ENCODE measurements at regions not wholly inside any gene's neighbourhood (a gene's known extent, or its start where the extent isn't known, plus 50 kb on each side); places are given as distances from the start of the nearest gene placed in this dataset.

GRCh38 chrX:940691-941090 is 271.8 kb downstream of the CRLF2 start:
- H3K4me2 ChIP-seq (ENCODE audit: low read length): no peak overlapping the region
- Mint-ChIP-seq H3K27ac (ENCODE audit: unreplicated experiment) (no peak overlapping the region), H3K4me1 (ENCODE audit: low read depth, unreplicated experiment) (no peaks in the 10 kb centered on the region), H3K36me3 (ENCODE audit: low read depth, unreplicated experiment) (no peaks in the 10 kb centered on the region), H3K4me3 (ENCODE audit: unreplicated experiment) (no peak overlapping the region), H3K27me3 (ENCODE audit: low read depth, unreplicated experiment) (no peaks in the 10 kb centered on the region), H3K9me3 (ENCODE audit: unreplicated experiment) (peaks cover 6% of the 10 kb centered on the region)
- H4K20me1 ChIP-seq (ENCODE audit: insufficient read depth, low read length): no peaks in the 10 kb centered on the region
- H3K9me3 ChIP-seq (ENCODE audit: insufficient read depth, low read depth, low read length): peaks cover 8% of the 10 kb centered on the region
- no peak overlapping the region for H2AFZ ChIP-seq (ENCODE audit: low read depth, low read length)
- no peaks in the 10 kb centered on the region for H3K36me3 ChIP-seq (ENCODE audit: insufficient read depth, low read length)
- no peaks in the 10 kb centered on the region for H3K27me3 ChIP-seq (ENCODE audit: insufficient read depth, low read length)
- no peaks in the 10 kb centered on the region for H3K79me2 ChIP-seq (ENCODE audit: insufficient read depth, low read length)
- DNase-seq (ENCODE audit: low read depth) (no peak), FAIRE-seq (no peak)
- no peak overlapping the region for H3K27ac ChIP-seq (ENCODE audit: low read depth, low read length)
- H3K4me1 ChIP-seq (ENCODE audit: insufficient read depth, low read length): no peaks in the 10 kb centered on the region
- TF ChIP-seq EZH2 (IDR thresholded peaks at IDR 0.05; ENCODE audit: insufficient read depth, low read length): no peak
- TF ChIP-seq CTCF (IDR thresholded peaks at IDR 0.05; ENCODE audit: insufficient read depth, low read depth, low read length): no peak
- H3K4me3 ChIP-seq (ENCODE audit: insufficient read depth, low read depth, low read length): no peak overlapping the region
- H3K9ac ChIP-seq (ENCODE audit: low read length): no peak overlapping the region

- Mint-ChIP-seq H3K36me3 (ENCODE audit: low read depth, unreplicated experiment) (no peaks in the 10 kb centered on the region), H3K9me3 (ENCODE audit: unreplicated experiment) (peaks cover 5% of the 10 kb centered on the region), H3K4me3 (ENCODE audit: unreplicated experiment) (no peak overlapping the region), H3K27me3 (ENCODE audit: low read depth, unreplicated experiment) (no peaks in the 10 kb centered on the region), H3K4me1 (ENCODE audit: low read depth, unreplicated experiment) (no peaks in the 10 kb centered on the region), H3K27ac (ENCODE audit: unreplicated experiment) (no peak overlapping the region)
- Histone ChIP-seq H3K27ac (ENCODE audit: low read depth, low read length) (no peak overlapping the region), H3K79me2 (ENCODE audit: insufficient read depth, low read length) (no peaks in the 10 kb centered on the region), H4K20me1 (ENCODE audit: insufficient read depth, low read length) (no peaks in the 10 kb centered on the region), H3K36me3 (ENCODE audit: insufficient read depth, low read length) (no peaks in the 10 kb centered on the region), H3K27me3 (ENCODE audit: insufficient read depth, low read length) (no peaks in the 10 kb centered on the region), H3K9me3 (ENCODE audit: insufficient read depth, low read depth, low read length) (peaks cover 8% of the 10 kb centered on the region), H3K4me3 (ENCODE audit: insufficient read depth, low read depth, low read length) (no peak overlapping the region), H3K9ac (ENCODE audit: low read length) (no peak overlapping the region), H3K4me1 (ENCODE audit: insufficient read depth, low read length) (no peaks in the 10 kb centered on the region), H2AFZ (ENCODE audit: low read depth, low read length) (no peak overlapping the region), H3K4me2 (ENCODE audit: low read length) (no peak overlapping the region)
- FAIRE-seq: no peak
- TF ChIP-seq CTCF (IDR thresholded peaks at IDR 0.05; ENCODE audit: insufficient read depth, low read depth, low read length) (no peak), EZH2 (IDR thresholded peaks at IDR 0.05; ENCODE audit: insufficient read depth, low read length) (no peak)
- DNase-seq (ENCODE audit: low read depth): no peak
Observed at GRCh38 chrX:936979-937769, 275.3 kb downstream of the CRLF2 start.

- Histone ChIP-seq H3K9me3 (ENCODE audit: insufficient read depth, low read depth, low read length) (peaks cover 4% of the 10 kb centered on the region), H3K4me1 (ENCODE audit: insufficient read depth, low read length) (no peaks in the 10 kb centered on the region), H3K9ac (ENCODE audit: low read length) (no peak overlapping the region), H2AFZ (ENCODE audit: low read depth, low read length) (no peak overlapping the region), H3K36me3 (ENCODE audit: insufficient read depth, low read length) (no peaks in the 10 kb centered on the region), H3K27ac (ENCODE audit: low read depth, low read length) (no peak overlapping the region), H3K79me2 (ENCODE audit: insufficient read depth, low read length) (no peaks in the 10 kb centered on the region), H3K4me3 (ENCODE audit: insufficient read depth, low read depth, low read length) (no peak overlapping the region), H4K20me1 (ENCODE audit: insufficient read depth, low read length) (no peaks in the 10 kb centered on the region), H3K27me3 (ENCODE audit: insufficient read depth, low read length) (no peaks in the 10 kb centered on the region), H3K4me2 (ENCODE audit: low read length) (no peak overlapping the region)
- H3K36me3 Mint-ChIP-seq (ENCODE audit: low read depth, unreplicated experiment): no peaks in the 10 kb centered on the region
- FAIRE-seq: no peak
- H3K9me3 Mint-ChIP-seq (ENCODE audit: unreplicated experiment): peaks cover 10% of the 10 kb centered on the region
- H3K4me3 Mint-ChIP-seq (ENCODE audit: unreplicated experiment): no peak overlapping the region
- no peaks in the 10 kb centered on the region for H3K4me1 Mint-ChIP-seq (ENCODE audit: low read depth, unreplicated experiment)
- no peak for DNase-seq (ENCODE audit: low read depth)
- H3K27me3 Mint-ChIP-seq (ENCODE audit: low read depth, unreplicated experiment): no peaks in the 10 kb centered on the region
- no peak overlapping the region for H3K27ac Mint-ChIP-seq (ENCODE audit: unreplicated experiment)
- TF ChIP-seq EZH2 (IDR thresholded peaks at IDR 0.05; ENCODE audit: insufficient read depth, low read length) (no peak), CTCF (IDR thresholded peaks at IDR 0.05; ENCODE audit: insufficient read depth, low read depth, low read length) (no peak)
Observed at GRCh38 chrX:933611-934010, 278.8 kb downstream of the CRLF2 start.
